K562 (cell line): ENCODE measurements at regions not wholly inside any gene's neighbourhood (a gene's known extent, or its start where the extent isn't known, plus 50 kb on each side); places are given as distances from the start of the nearest gene placed in this dataset.

Experiments
- EGR1 ChIP-seq: fragments of 450-650 bp; conservative IDR thresholded peaks from 2 replicates; pipeline ENCODE4 v1.6.1; 2017; ENCODE audit warnings: mild to moderate bottlenecking
- FOXP4 ChIP-seq: sonication (generic); formaldehyde crosslinking; IDR thresholded peaks from 2 replicates; pipeline ENCODE4 v1.8.0; 2022; ENCODE audit warnings: mild to moderate bottlenecking, missing genetic modification reagents, borderline replicate concordance
- L3MBTL2 ChIP-seq: fragments of 450-650 bp; IDR thresholded peaks from 2 replicates; pipeline ENCODE4 v1.6.1; 2016; ENCODE audit warnings: mild to moderate bottlenecking, moderate library complexity
- NBN ChIP-seq: fragments of 450-650 bp; IDR thresholded peaks from 2 replicates; pipeline ENCODE4 v1.6.1; 2016; ENCODE audit warnings: low read depth, mild to moderate bottlenecking
- POLR2AphosphoS5 ChIP-seq: IDR thresholded peaks from 2 replicates; pipeline ENCODE4 v1.6.1; 2011; ENCODE audit warnings: mild to moderate bottlenecking, low read depth, low read length, moderate library complexity; ENCODE audit not compliant: control insufficient read depth, insufficient read depth
- TCF7L2 ChIP-seq: fragments of 150-350 bp; IDR thresholded peaks from 2 replicates; pipeline ENCODE4 v1.6.1; 2016; ENCODE audit warnings: low read depth, mild to moderate bottlenecking, low read length, moderate library complexity
- YY1 ChIP-seq, 3 experiments: IDR thresholded peaks; 2 replicates each; pipeline ENCODE4 v1.6.1; 2011; ENCODE audit warnings: low read length in 2 of 3, mild to moderate bottlenecking in 2 of 3, moderate library complexity in 2 of 3, borderline replicate concordance in 1 of 3, control low read depth in 1 of 3, low read depth in 1 of 3; ENCODE audit not compliant: insufficient read depth in 3 of 3, insufficient replicate concordance in 2 of 3, control insufficient read depth in 1 of 3, insufficient read length in 1 of 3; ENCODE audit errors: extremely low read depth in 1 of 3
- ZNF583 ChIP-seq: fragments of 250-450 bp; sonication (Bioruptor Pico); IDR thresholded peaks from 2 replicates; pipeline ENCODE4 v1.4.0; 2020
- TF ChIP-seq, protein P1 (sequence below): sonication (generic); formaldehyde crosslinking; IDR thresholded peaks from 2 replicates; pipeline ENCODE4 v1.8.1; 2023; ENCODE audit warnings: mild to moderate bottlenecking, missing genetic modification reagents
- TF ChIP-seq, protein P2 (sequence below): IDR thresholded peaks from 2 replicates; pipeline ENCODE4 v1.6.1; 2014; ENCODE audit warnings: antibody characterized with exemption

- TF ChIP-seq, protein P1, sequence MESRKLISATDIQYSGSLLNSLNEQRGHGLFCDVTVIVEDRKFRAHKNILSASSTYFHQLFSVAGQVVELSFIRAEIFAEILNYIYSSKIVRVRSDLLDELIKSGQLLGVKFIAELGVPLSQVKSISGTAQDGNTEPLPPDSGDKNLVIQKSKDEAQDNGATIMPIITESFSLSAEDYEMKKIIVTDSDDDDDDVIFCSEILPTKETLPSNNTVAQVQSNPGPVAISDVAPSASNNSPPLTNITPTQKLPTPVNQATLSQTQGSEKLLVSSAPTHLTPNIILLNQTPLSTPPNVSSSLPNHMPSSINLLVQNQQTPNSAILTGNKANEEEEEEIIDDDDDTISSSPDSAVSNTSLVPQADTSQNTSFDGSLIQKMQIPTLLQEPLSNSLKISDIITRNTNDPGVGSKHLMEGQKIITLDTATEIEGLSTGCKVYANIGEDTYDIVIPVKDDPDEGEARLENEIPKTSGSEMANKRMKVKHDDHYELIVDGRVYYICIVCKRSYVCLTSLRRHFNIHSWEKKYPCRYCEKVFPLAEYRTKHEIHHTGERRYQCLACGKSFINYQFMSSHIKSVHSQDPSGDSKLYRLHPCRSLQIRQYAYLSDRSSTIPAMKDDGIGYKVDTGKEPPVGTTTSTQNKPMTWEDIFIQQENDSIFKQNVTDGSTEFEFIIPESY: no peak
- TF ChIP-seq ZNF583 (CRISPR knock-in tag) (no peak), NBN (no peak), YY1 (IDR thresholded peaks at IDR 0.05; ENCODE audit: borderline replicate concordance in 1 of 3, control insufficient read depth in 1 of 3, extremely low read depth in 1 of 3, insufficient read depth in 3 of 3, insufficient read length in 1 of 3, insufficient replicate concordance in 2 of 3, low read depth in 1 of 3, low read length in 2 of 3) (no peak), FOXP4 (CRISPR knock-in tag) (no peak), POLR2AphosphoS5 (no peak), L3MBTL2 (no peak), TCF7L2 (no peak), EGR1 (no peak)
- TF ChIP-seq, protein P2, sequence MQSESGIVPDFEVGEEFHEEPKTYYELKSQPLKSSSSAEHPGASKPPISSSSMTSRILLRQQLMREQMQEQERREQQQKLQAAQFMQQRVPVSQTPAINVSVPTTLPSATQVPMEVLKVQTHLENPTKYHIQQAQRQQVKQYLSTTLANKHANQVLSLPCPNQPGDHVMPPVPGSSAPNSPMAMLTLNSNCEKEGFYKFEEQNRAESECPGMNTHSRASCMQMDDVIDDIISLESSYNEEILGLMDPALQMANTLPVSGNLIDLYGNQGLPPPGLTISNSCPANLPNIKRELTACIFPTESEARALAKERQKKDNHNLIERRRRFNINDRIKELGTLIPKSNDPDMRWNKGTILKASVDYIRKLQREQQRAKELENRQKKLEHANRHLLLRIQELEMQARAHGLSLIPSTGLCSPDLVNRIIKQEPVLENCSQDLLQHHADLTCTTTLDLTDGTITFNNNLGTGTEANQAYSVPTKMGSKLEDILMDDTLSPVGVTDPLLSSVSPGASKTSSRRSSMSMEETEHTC: no peak
These were observed 113.1 kb upstream of the RASSF8 start for GRCh38 chr12:25845415-25845814.
